Thoracic aorta (tissue), 2 donors: ENCODE measurements at regions not wholly inside any gene's neighbourhood (a gene's known extent, or its start where the extent isn't known, plus 50 kb on each side); places are given as distances from the start of the nearest gene placed in this dataset.

Source experiments
- ATAC-seq: fragments of 150-250 bp; one replicate; pipeline ENCODE4 v1.8.0; 2017; ENCODE audit warnings: low read depth; ENCODE audit not compliant: insufficient number of reproducible peaks, low FRiP score
- DNase-seq: peaks from one replicate; pipeline ENCODE4 v3.0.0-alpha.2; 2020; ENCODE audit warnings: low spot score
- H3K27ac ChIP-seq, 2 donors: fragments of 200-600 bp; sonication (generic); 1 replicate in 1 of 2; 2 replicates in 1 of 2; pipeline ENCODE4 v1.5.1; 2016; ENCODE audit warnings: mild to moderate bottlenecking in 2 of 2, moderate library complexity in 2 of 2
- H3K27me3 ChIP-seq: fragments of 200-600 bp; sonication (generic); replicated peaks from 2 replicates; pipeline ENCODE4 v1.6.0; 2016; ENCODE audit warnings: mild to moderate bottlenecking; ENCODE audit not compliant: insufficient read depth
- H3K36me3 ChIP-seq: fragments of 200-600 bp; sonication (generic); one replicate; pipeline ENCODE4 v1.5.1; 2016
- H3K4me1 ChIP-seq, 2 donors: fragments of 200-600 bp; sonication (generic); 1 replicate in 1 of 2; 2 replicates in 1 of 2; pipeline versions ENCODE4 v1.5.1 to v1.6.0; 2016; ENCODE audit warnings: low read depth in 2 of 2, mild to moderate bottlenecking in 1 of 2; ENCODE audit not compliant: control insufficient read depth in 1 of 2
- H3K4me3 ChIP-seq: fragments of 200-600 bp; sonication (generic); 2 replicates; pipeline ENCODE4 v1.5.1; 2016; ENCODE audit warnings: mild to moderate bottlenecking
- H3K9me3 ChIP-seq: fragments of 200-600 bp; sonication (generic); 2 replicates; pipeline ENCODE4 v1.5.1; 2016
- CTCF ChIP-seq: fragments of 200-600 bp; sonication (generic); IDR thresholded peaks from one replicate; pipeline ENCODE4 v1.5.1; 2019; ENCODE audit warnings: antibody characterized with exemption

- peaks cover 8 to 9% of the 10 kb centered on the region in 2 donors for H3K4me1 ChIP-seq
- no peaks in the 10 kb centered on the region for H3K9me3 ChIP-seq
- no peaks in the 10 kb centered on the region for H3K36me3 ChIP-seq
- no peak overlapping the region for H3K27ac ChIP-seq
- no peak overlapping the region for H3K4me3 ChIP-seq
- ATAC-seq (no peak), DNase-seq (no peak)
- no peaks in the 10 kb centered on the region for H3K27me3 ChIP-seq
- TF ChIP-seq CTCF = no peak
These were observed 134.1 kb upstream of the GLI2 start for GRCh38 chr2:120601566-120601965.

DNA sequence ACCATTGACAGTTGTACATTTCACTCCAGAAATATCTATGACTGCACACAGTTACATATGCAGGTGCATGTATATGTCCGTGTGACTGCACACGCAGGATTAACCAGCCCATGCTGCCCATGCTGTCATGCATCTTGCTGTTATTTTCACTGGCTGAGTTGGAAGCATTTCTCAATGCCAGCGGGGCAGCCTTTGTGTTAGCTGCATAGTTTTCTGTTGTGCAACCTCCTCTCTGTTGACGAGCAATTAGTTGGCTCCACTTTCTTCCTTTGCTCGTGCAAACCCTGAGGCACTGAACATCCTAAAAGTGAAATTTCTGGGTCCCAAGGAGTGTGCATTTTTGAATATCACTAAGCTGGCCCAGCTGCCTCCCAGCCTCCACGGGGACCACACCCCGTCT lies 133.4 kb upstream of the GLI2 start:
- TF ChIP-seq CTCF = no peak
- DNase-seq (no peak), ATAC-seq (no peak)
- Histone ChIP-seq H3K9me3 (no peaks in the 10 kb centered on the region), H3K27ac (no peak overlapping the region), H3K4me1 (peaks cover 1 to 3% of the 10 kb centered on the region in 2 donors), H3K27me3 (no peaks in the 10 kb centered on the region), H3K36me3 (no peaks in the 10 kb centered on the region), H3K4me3 (no peak overlapping the region)

GRCh38 chr2:120604767-120605166 lies 130.9 kb upstream of the GLI2 start:
- Histone ChIP-seq H3K4me1 (no peaks in the 10 kb centered on the region), H3K27ac (no peak overlapping the region), H3K9me3 (no peaks in the 10 kb centered on the region), H3K27me3 (no peaks in the 10 kb centered on the region), H3K36me3 (no peaks in the 10 kb centered on the region), H3K4me3 (no peak overlapping the region)
- TF ChIP-seq CTCF = no peak
- DNase-seq = no peak
- ATAC-seq = no peak

DNA sequence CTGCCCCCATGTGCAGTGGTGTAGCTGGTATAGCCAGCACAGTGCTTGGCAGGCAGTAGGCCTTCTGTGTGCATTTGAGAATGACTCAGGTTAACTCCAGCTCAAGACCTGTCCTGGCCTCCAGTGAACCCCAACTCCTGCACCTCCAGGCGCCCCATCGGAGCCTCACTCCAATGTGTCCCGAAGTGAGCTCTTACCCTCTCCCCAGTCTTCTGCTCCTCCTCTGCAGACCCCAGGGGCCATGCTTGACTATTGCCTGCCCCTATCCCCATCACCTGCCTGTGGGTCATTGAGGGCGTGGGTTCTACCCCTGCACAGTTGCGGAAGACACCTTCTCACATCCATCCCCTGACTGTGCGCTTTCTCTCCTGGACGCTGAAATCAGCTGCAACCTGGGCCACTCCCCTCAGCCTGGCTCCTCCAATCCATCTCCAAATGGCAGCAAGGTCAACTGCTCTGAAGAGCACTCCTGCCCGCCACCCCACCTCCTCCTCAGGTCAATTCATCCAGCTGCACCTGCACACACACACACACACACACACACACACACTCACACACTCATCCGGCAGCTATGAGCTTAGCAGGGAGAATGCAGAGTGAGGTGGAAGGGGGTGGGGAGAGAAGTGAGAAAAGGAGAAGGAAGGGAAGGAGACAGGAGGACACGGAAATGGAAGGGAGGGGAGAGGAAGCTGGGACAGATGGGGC lies 130.3 kb upstream of the GLI2 start:
- ATAC-seq (no peak), DNase-seq (no peak)
- Histone ChIP-seq H3K27me3 (no peaks in the 10 kb centered on the region), H3K4me3 (no peak overlapping the region), H3K9me3 (no peaks in the 10 kb centered on the region), H3K36me3 (no peaks in the 10 kb centered on the region), H3K27ac (no peak overlapping the region), H3K4me1 (no peaks in the 10 kb centered on the region)
- TF ChIP-seq CTCF = no peak

DNA sequence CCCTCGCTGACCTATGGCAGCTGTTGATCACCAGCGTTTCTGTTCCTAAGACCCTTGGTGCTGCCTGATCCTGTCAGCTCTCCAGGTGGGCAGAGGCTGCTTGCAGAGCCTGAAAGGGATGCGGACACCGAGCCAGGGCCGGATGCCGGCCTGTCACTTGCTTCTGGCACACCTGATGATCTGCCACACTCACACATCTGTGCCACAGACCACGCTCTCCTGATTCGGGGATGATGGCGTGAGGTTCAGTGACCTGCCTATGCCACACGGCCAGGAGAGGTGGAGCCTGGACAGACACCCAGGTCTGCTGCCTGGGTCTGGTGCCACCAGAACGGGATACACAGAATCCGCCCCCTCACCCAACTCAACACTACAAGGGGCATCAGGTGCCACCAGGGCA lies 129.4 kb upstream of the GLI2 start:
- Histone ChIP-seq H3K9me3 (no peaks in the 10 kb centered on the region), H3K27me3 (no peaks in the 10 kb centered on the region), H3K4me1 (no peaks in the 10 kb centered on the region), H3K27ac (no peak overlapping the region), H3K4me3 (no peak overlapping the region), H3K36me3 (no peaks in the 10 kb centered on the region)
- no peak for ATAC-seq
- DNase-seq = no peak
- no peak for TF ChIP-seq CTCF
